Activated T-cell treated with anti-CD3 and anti-CD28 coated beads for 1 hour (primary cell): ENCODE measurements at regions not wholly inside any gene's neighbourhood (a gene's known extent, or its start where the extent isn't known, plus 50 kb on each side); places are given as distances from the start of the nearest gene placed in this dataset.
"Not testable (repeated sequence)": the region's sequence is repeated elsewhere in the genome, so short reads cannot be mapped to it uniquely, and the experiment has no call there.

ENCODE experiments used
- DNase-seq: peaks from one replicate; pipeline ENCODE4 v3.0.0-alpha.2; 2020; ENCODE audit warnings: low read depth

- no peak for DNase-seq
These were observed 262.0 kb upstream of the PIK3C3 start for GRCh38 chr18:41693008-41693407.

GRCh38 chr18:41690332-41691127 is 264.5 kb upstream of the PIK3C3 start:
- DNase-seq: no peak

DNA sequence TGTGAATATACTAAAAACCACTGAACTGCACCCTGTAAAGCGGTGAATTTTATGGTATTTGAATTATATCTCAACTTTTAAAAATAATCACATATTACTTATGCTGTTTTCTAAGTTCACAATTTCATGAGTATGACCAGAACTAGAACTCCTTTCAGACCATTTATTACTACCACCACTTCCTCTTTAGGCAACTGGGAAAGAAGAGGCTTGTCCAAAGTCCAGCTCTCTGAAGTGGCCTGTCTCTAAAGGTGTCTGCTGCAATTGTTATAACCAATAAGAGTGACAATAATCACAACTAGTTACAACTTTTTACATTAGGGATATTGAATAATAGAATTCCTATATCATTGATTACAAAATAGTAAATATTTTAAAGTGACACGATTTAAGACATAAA is 267.9 kb upstream of the PIK3C3 start:
- no peak for DNase-seq

DNA sequence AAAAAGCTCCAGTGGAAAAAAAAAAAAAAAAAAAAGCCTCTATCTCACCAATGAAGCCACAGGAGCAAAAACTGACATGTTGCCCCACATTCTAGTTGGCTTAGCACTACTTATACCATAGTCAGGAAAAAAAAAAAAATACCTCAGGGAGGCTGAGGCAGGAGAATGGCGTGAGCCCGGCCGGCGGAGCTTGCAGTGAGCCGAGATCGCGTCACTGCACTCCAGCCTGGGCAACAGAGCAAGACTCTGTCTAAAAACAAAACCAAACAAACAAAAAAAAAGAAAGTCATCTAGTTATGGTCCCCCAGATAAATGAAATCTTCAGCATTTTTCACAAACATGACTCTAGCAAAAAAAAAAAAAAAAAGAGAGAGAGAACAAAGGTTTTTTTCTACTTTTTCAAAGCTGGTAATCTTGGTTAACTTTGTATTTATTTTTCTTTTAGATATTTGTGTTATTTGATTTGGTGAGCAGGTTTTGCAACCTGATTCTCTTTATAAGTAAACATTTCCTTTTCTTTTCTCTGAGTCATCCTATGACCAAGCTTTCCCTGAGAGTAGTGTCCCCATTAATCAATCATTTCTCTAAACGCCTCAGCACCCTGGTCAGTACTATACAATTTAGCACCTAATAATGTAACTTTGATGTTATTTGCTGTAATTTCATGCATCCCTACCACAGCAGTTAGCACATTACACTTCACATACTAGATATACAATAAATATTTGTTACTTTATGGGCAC is 273.7 kb upstream of the PIK3C3 start:
- no peak for DNase-seq

- no peak for DNase-seq
These were observed 280.5 kb upstream of the PIK3C3 start for GRCh38 chr18:41674506-41674905.

DNA sequence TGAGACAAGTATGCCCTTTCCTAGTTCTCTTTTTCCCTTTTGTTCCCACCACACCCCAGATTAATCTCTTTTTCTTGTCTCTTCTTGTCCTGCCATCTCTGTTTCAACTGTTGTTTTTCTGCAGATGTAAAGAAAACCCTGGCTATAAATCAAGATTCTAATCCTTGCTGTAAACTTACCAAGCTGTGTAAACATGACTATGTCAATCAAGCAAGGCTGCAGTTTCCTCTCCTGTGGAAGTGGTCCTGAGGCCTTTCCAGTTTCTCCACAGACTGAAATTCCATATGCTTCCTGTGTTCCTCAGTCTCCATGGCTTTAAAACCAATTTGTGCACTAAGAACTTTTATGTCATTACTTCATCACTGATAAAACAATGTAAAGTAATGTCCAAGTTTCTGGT is 288.8 kb upstream of the PIK3C3 start:
- no peak for DNase-seq

DNA sequence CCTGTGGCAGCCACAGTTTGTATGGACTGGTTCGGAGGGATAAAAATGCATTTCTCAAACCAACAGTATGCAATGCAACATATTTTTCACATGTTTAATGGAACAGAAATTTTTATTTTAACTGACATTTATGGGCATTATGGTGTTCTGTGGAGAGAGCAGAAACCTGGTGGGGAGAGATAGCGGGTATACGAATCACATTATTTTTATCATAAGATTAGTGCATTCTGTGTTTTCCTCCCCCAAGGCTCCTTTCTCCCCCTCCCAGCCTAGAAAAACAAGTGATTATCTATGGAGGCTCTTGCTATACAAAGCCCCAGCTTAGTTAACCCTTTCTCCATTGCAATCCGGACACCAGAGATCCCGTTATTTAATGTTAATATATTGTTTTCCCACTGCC is 289.8 kb upstream of the PIK3C3 start:
- DNase-seq: no peak

- DNase-seq: no peak
These were observed 294.4 kb upstream of the PIK3C3 start for GRCh38 chr18:41660654-41661053.

- no peak for DNase-seq
These were observed 295.4 kb upstream of the PIK3C3 start for GRCh38 chr18:41659438-41660130.

- DNase-seq: no peak
These were observed 297.8 kb upstream of the PIK3C3 start for GRCh38 chr18:41657189-41657588.

DNA sequence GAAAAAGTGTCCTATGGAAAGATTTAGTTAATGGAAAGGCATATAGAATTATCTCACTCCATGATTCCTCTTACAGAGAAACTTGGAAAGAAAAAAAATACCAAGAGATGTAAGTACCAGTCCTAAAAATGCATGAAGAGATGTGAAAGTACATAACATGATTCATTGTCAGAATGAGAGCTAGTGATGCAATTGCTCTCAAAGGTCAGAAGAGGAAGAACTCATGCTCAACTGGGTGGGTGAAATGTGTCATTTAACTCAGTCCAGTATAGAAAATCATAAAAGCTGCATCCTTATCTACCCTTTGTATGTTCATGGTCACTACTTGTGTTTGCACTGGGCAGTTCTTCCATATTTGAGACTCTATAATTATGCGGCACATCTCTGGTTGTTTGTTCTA is 300.0 kb upstream of the PIK3C3 start:
- no peak for DNase-seq

DNA sequence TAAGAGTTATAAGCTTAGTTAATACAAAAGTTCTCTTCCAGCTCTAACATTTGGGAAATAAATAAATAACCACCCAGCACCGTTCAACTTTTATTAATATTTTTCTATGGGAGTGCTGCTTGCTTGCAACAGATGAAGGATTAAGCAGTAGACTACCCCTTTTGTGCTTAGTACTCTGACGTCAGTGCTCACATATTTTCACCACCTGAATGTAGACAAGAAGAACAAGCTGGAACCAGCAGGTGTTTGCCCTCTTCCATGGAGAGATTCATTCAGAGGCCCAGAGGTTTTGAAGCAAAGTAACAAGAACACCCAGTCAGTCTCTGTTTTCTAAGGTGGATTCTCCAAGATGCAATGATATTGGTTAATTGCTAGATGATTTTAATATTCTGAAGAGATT is 307.1 kb upstream of the PIK3C3 start:
- DNase-seq: no peak

- no peak for DNase-seq
These were observed 308.0 kb upstream of the PIK3C3 start for GRCh38 chr18:41646915-41647620.

DNA sequence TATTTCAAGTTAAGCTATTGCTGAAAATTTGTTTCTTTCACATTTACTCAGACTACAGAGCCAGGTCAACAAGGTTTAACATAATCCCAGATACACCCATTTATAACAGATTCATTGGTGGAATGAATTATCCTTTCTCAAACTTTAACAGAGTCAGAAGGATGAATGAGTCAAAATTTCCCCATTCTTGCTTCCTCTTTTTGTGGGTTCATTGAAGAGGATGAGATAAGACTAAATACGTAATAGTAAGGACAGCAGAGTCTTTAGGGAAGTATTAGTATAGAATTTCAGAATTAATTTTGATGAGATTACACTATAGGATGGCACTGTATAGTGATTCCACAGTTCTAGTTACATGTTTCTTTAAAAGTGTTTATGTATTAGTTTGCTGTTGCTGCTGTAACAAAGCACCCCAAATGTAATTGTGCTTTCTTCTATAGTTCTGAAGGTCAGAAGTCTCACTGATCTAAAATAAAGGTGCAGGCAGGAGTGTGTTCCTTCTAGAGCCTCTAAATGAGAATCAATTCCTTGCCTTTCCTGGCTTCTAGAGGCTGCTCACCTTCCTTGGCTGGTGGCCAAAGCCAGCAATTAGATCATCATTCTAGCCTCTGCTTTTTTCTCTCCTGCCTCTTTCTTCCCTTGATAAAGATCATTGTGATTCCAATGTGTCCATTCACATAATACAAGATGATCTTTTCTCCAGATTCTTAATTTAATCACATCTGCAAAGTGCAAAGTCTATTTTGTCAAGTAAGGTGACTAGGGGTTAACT is 309.3 kb upstream of the PIK3C3 start:
- DNase-seq: no peak

- no peak for DNase-seq
These were observed 310.6 kb upstream of the PIK3C3 start for GRCh38 chr18:41644466-41644865.

DNA sequence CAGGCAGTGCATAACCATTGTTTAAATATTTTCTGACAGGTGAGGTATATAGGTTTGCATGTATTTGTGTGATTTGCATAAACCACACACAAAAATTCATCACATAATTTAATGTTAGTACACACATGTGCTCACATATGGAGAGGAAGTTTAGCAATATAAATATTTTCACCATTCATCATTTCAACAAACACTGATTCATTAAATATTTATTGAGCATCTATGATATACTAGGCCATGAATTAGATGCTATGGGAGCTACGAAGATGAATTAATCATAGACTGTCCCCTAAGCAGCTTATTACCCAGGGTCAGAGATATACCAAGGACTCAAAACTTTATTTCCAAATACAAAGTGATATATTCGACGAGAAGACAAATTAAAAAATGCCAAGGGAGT is 311.6 kb upstream of the PIK3C3 start:
- no peak for DNase-seq

DNA sequence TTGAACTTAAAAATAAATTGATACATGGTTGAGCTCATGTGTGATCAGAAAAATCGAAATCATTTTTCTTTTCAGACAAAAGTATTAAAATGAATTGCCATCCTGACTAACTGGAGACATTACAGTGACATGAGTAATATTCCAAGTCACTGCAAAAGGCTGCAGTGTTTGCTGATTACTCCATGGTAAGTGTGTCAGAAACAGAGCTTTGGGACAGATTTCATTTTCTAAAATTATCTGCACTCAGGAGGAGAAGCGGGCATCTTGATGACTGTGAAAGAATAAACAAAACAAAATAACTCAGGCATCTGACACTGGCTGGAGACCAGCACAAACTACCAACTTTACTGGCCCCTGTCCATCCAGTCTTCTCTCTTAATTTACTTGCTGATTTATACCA is 312.3 kb upstream of the PIK3C3 start:
- no peak for DNase-seq

DNA sequence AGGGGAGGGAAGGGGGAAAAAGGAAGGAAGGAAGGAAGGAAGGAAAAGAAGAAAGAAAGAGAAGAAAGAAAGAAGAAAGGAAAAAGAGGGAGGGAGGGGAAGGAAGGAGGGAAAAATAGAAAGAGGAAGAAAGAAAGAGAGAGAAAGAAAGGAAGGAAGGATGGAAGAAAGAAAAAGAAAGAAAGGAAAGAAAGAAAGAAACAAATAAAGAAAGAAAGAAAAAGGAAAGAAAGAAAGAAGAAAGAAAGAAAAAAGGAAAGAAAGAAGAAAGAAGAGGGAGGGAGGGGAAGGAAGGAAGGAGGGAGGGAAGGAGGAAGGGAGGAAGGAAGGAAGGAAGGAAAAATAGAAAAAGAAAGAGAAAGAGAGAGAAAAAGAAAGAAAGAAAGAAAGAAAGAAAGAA is 315.8 kb upstream of the PIK3C3 start:
- DNase-seq: no peak

- not testable (repeated sequence) for DNase-seq
These were observed 323.2 kb upstream of the PIK3C3 start for GRCh38 chr18:41631723-41632285.

DNA sequence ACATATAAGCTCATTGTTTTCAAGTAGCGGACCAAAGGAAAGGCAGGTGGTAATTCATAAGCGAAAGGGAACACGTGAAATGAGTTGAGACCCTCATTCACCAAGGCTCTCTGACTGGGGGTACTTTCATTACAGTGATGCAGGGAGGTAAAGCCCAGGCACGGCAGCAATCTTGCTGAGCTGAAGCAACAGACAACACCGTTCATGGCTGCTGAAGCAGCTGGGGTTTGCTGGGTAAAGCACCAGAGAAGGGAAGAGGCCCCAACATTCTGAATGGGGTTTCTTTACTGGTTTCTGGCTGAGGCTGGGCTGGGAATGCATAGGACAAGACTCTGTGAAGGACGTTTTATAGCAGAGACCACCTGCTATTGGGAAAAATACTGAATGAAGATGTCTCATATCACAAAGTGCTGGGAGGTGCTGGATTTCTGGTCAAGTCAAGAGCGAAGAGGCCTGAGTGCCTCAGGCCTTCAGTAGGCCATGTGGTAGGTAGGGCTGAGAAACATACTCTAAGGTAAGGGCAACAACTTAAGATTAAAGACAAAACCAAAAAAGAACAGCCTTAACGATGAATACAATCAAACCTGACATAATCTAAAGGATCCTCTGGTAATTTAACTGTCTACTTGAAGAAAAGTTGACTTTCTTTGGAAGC is 324.7 kb upstream of the PIK3C3 start:
- DNase-seq: no peak

- no peak for DNase-seq
These were observed 330.6 kb upstream of the PIK3C3 start for GRCh38 chr18:41624460-41624859.
